ENCODE measurements at regions not wholly inside any gene's neighbourhood (a gene's known extent, or its start where the extent isn't known, plus 50 kb on each side); places are given as distances from the start of the nearest gene placed in this dataset.

DNA sequence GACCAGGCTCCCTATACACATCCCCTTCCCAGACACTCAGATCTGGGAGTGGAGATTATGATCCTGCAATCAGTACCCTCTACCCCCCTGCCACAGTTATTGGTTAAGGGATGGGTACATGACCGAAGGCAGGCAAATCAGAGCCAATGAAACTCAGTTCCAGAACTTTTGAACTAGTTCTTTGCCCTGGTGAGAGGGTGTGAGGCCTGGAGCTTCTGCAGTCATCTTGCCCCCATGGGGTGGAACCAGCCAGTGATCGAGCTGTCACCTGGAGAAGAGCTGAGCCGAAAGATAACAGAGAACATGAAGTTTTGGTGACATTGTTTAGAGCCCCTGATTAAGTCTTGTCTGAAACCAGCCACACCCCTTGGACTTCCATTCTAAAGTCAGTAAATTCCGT lies 88.2 kb upstream of the DUSP5 start:
- Histone ChIP-seq H3K36me3 (ENCODE audit: insufficient read depth, low read length, poor library complexity, severe bottlenecking) (no peaks in the 10 kb centered on the region), H3K9me3 (ENCODE audit: low read depth, low read length, poor library complexity, severe bottlenecking) (no peaks in the 10 kb centered on the region), H3K27me3 (replicated peaks; ENCODE audit: insufficient read depth, low read depth, low read length, poor library complexity) (no peaks in the 10 kb centered on the region), H3K4me1 (ENCODE audit: insufficient read depth, low read length, poor library complexity, severe bottlenecking) (peaks cover 13% of the 10 kb centered on the region), H3K4me3 (ENCODE audit: low read depth, low read length, poor library complexity, severe bottlenecking) (no peak overlapping the region), H3K27ac (ENCODE audit: low read depth, low read length, poor library complexity, severe bottlenecking) (no peak overlapping the region)
- POLR2A ChIA-PET (ENCODE audit: low non-redundant PET), result no interaction called here
- CTCF ChIA-PET, result no interaction called here
- DNase-seq (ENCODE audit: low spot score), result no peak
- TF ChIP-seq EZH2 (IDR thresholded peaks at IDR 0.05; ENCODE audit: borderline replicate concordance, low read depth, low read length, poor library complexity, severe bottlenecking) (no peak), CTCF (conservative IDR thresholded peaks at IDR 0.05; ENCODE audit: low read depth, low read length) (no peak)
- BruUV-seq (replicated peaks), result no TSS peak
- intact Hi-C loops (cut with micrococcal nuclease; ENCODE audit: unreplicated experiment), result no loop called here

- no peaks in the 10 kb centered on the region for H3K36me3 ChIP-seq (ENCODE audit: insufficient read depth, low read length, poor library complexity, severe bottlenecking)
- no peaks in the 10 kb centered on the region for H3K27me3 ChIP-seq (replicated peaks; ENCODE audit: insufficient read depth, low read depth, low read length, poor library complexity)
- BruUV-seq (replicated peaks), result no TSS peak
- TF ChIP-seq CTCF (conservative IDR thresholded peaks at IDR 0.05; ENCODE audit: low read depth, low read length), result no peak
- no peak for TF ChIP-seq EZH2 (IDR thresholded peaks at IDR 0.05; ENCODE audit: borderline replicate concordance, low read depth, low read length, poor library complexity, severe bottlenecking)
- POLR2A ChIA-PET (ENCODE audit: low non-redundant PET), result no interaction called here
- intact Hi-C loops (cut with micrococcal nuclease; ENCODE audit: unreplicated experiment), result no loop called here
- H3K4me3 ChIP-seq (ENCODE audit: low read depth, low read length, poor library complexity, severe bottlenecking), result no peak overlapping the region
- H3K9me3 ChIP-seq (ENCODE audit: low read depth, low read length, poor library complexity, severe bottlenecking), result no peaks in the 10 kb centered on the region
- no peak for DNase-seq (ENCODE audit: low spot score)
- H3K4me1 ChIP-seq (ENCODE audit: insufficient read depth, low read length, poor library complexity, severe bottlenecking), result peaks cover 9% of the 10 kb centered on the region
- CTCF ChIA-PET, result no interaction called here
- no peak overlapping the region for H3K27ac ChIP-seq (ENCODE audit: low read depth, low read length, poor library complexity, severe bottlenecking)
Measured at GRCh38 chr10:110409926-110410325, 87.8 kb upstream of the DUSP5 start.

- TF ChIP-seq EZH2 (IDR thresholded peaks at IDR 0.05; ENCODE audit: borderline replicate concordance, low read depth, low read length, poor library complexity, severe bottlenecking) (no peak), CTCF (conservative IDR thresholded peaks at IDR 0.05; ENCODE audit: low read depth, low read length) (no peak)
- CTCF ChIA-PET, result no interaction called here
- H3K36me3 ChIP-seq (ENCODE audit: insufficient read depth, low read length, poor library complexity, severe bottlenecking), result no peaks in the 10 kb centered on the region
- no peak overlapping the region for H3K4me3 ChIP-seq (ENCODE audit: low read depth, low read length, poor library complexity, severe bottlenecking)
- no peaks in the 10 kb centered on the region for H3K9me3 ChIP-seq (ENCODE audit: low read depth, low read length, poor library complexity, severe bottlenecking)
- intact Hi-C loops (cut with micrococcal nuclease; ENCODE audit: unreplicated experiment), result no loop called here
- POLR2A ChIA-PET (ENCODE audit: low non-redundant PET), result no interaction called here
- BruUV-seq (replicated peaks), result no TSS peak
- H3K27ac ChIP-seq (ENCODE audit: low read depth, low read length, poor library complexity, severe bottlenecking), result no peak overlapping the region
- no peak for DNase-seq (ENCODE audit: low spot score)
- peaks cover 8% of the 10 kb centered on the region for H3K4me1 ChIP-seq (ENCODE audit: insufficient read depth, low read length, poor library complexity, severe bottlenecking)
- no peaks in the 10 kb centered on the region for H3K27me3 ChIP-seq (replicated peaks; ENCODE audit: insufficient read depth, low read depth, low read length, poor library complexity)
Measured at GRCh38 chr10:110410329-110411046, 87.2 kb upstream of the DUSP5 start.

Measured in A673 (cell line).